ENCODE measurements at regions not wholly inside any gene's neighbourhood (a gene's known extent, or its start where the extent isn't known, plus 50 kb on each side); places are given as distances from the start of the nearest gene placed in this dataset.

DNA sequence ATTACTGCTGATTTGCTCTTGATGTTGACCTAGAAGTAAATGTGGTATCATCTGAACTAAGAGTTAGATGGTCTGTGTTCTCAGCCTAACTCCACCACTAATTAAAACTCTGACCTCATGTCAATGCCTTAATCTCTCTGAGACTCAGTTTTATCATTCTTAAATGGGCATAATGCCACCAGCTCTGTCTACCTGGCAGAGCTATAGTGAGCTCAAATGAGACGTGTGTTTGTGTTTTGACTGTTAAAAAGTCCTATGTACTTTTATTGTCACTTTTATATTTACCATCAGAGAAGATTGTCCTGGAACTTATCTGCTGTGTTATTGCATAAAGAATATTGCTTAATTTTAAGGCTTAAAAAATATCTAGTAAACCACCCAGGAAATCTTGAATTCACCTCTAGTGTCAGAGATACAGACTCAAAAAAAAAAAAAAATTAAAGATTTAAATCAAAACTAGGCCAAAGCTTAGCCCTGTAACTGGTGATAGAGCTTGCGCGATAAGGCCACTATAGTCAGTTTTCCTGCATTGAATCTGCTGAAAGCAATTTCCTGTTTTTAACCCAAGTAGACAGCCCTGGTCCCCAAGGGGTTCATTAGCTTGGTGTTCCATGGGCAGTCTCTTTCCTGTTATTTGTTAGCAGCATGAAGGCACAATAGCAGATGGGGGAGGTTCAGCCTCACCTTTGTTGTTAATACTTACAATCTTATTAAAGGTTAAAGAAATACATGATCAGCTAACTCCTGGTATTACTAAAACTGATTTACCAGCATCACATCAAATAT is 261.8 kb downstream of the ATP23 start:
- no peak for DNase-seq

DNA sequence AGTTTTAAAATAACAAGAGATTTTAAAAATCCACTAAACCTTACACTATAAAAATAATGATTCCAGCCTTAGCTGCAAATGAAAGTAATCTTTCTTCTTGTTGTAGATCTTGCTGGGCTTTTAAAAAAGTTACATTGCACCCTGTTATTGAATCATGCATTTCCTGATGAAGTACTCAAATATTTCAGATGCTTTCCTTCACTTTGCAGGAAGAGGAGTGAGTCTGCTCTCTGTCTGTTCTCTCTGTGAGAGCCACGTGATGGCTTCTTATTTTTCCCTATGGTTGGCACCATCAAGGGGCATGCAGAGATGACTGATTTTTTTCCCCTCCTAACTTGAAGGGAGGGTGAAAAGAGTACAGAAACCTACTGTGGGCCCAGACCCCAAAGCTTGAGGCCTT is 262.7 kb downstream of the ATP23 start:
- DNase-seq: no peak

DNA sequence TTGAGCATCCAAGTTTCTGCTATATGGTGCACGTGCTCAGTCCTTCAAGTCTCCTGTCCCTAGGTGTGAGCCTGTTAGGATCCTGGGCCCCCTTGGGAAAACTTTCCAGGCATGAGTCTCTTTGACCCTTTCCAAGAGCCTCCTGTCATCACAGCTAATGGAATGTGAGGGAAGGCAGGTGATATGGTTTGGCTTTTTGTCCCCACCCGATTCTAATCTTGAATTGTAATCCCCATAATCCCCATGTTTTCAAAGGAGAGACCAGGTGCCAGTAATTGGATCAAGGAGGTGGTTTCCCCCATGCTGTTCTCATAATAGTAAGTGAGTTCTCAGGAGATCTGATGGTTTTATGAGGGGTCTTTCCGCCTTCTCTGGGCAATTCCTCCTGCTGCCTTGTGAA is 265.5 kb downstream of the ATP23 start:
- DNase-seq: no peak

DNA sequence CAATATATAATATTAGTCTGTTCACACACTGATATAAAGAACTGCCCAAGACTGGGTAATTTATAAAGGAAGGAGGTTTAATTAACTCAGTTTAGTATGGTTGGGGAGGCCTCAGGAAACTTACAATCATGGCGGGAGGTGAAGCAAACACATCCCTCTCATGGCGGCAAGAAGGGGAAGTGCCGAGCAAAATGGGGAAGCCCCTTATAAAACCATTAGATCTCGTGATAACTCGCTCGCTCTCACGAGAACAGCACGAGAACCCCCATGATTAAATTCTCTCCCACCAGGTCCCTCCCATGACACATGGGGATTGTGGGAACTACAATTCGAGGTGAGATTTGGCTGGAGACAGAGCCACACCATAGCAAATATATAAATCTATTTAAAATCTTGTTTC is 269.8 kb downstream of the ATP23 start:
- DNase-seq: no peak

GRCh38 chr12:58217130-58217529 is 275.8 kb downstream of the ATP23 start:
- no peak for DNase-seq

DNA sequence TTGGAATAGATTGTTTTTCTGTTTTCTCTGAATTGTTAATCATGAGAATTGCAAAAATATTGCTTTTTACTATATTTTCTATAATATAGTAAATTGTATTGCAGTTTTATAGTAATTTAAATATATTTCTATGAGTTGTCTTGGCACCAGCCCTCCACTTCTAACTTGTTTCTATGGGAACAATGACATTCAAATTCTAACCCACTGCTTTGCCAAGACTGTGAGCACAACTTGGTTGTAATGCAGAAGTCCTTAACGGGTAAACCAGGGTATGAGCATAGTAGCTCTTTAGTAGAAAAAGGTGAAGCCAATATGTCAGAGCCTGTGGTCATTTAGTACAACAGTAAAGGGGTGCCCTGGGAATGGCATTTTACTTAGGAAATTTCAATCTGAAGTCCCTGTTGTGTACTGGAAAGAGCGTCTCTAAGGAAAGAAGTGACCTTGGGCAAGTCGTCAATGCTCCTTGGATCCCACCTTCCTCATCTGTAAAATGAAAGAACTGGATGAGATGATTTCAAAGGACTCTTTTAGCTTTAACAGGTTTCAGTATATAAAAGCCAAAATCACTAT is 283.3 kb downstream of the ATP23 start:
- DNase-seq: no peak

DNA sequence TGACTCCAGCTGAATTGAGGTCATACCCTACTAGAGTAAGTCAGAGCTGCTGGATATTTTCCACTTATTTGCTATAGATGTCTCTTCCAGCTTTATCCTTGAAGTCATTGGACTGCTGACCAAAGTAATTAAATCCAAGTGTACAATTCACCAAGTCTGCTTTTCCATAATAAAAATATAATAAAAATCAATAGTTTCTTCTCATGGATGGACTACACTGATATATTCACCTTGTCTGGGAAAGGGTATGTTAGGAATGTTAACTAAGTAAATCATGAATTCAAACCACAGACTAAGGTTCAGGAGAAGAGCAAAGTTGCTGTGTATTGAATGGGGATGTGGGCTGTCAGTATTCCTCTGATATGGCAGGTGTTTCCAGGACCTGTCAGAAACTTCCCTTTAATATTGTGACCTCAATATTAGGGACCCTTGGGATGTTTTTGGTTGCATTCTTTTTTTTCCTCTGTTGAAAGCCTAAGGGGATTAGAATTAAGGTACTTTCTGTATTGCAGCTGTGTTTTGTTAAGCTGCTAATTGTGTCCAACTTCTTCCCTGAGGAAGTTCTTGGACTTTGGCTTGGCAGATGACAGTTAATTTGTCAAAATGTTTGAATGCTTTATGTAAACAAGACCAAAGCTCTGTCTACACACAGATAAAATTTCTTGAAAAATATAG is 284.0 kb downstream of the ATP23 start:
- DNase-seq: no peak

- DNase-seq: no peak
Observed at GRCh38 chr12:58233886-58234285, 292.5 kb downstream of the ATP23 start.

DNA sequence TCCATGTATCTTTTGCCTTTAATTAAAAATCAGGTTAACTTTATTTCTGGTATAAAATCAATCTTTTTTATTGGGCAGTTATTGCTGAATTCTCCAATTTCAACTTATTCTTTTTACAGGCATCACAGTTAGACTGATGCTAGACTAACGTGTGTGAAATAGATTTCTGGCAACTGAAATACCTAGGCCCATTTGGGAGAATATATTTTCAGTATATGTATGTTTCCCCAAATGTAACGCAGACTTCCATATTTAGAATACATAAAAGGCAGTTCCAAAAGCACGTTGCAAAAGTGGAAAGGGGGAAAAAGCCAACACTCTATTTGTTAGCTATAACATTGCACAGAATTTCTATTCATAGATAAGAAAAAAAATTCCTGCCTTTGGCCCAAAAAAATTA is 297.0 kb downstream of the ATP23 start:
- DNase-seq: no peak

DNA sequence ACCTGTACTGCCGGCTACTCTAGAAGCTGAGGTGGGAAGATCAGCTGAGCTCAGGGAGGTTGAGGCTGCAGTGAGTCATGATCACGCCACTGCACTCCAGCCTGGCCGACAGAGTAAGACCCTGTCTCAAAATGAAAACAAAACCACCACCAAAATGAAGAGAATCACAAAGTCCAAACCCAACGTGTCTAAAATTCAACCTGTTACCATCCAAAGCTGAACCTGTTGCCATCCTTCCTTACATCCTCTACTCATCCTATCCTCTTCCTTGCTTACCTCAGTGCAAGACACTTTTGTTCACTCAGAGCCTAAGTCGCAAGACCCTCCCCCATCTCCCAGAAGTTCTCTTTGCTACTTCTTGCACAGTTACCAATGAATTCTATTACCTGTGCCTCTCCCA is 299.7 kb downstream of the ATP23 start:
- DNase-seq: no peak

DNA sequence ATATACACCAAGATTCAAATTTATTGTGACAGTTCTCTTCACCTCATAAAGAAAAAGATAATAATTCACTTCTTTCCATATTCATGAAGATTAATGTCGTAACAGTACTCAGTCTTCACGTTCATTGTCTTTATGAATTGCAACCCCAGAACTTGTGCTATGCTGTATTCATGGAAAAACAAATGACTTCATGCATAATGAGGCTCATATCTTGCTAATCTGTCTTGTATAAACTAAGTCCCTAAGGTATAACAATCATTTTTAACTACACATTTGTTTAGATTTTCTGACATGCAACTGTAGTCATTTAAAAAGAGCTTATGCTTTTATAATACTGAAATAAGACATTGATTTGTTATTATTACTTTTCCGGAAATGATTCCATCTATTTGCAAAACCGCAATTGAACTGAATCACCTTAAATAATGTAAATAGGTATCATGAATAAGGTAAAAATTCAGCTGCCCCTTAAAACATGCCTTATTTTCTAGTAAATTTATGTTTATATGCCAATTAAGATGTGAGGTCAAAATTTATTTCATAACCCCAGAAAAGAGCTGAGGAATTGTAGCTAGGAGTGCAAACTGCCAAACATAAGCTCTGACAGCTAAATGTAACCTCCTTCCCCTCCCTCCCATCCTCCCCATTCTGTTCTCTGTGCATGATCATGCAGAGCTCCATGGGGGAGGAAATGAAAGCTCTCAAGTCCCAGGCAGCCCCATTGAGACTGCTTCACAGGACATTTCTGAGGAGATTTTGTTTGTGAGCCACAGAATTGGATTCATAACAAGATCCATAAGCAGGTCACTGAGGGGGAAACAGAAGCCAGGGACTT is 301.6 kb downstream of the ATP23 start:
- DNase-seq: no peak

GRCh38 chr12:58247633-58248032 is 306.3 kb downstream of the ATP23 start:
- DNase-seq: no peak

- no peak for DNase-seq
Observed at GRCh38 chr12:58248599-58248998, 307.2 kb downstream of the ATP23 start.

GRCh38 chr12:58249610-58250009 is 308.2 kb downstream of the ATP23 start:
- no peak for DNase-seq

DNA sequence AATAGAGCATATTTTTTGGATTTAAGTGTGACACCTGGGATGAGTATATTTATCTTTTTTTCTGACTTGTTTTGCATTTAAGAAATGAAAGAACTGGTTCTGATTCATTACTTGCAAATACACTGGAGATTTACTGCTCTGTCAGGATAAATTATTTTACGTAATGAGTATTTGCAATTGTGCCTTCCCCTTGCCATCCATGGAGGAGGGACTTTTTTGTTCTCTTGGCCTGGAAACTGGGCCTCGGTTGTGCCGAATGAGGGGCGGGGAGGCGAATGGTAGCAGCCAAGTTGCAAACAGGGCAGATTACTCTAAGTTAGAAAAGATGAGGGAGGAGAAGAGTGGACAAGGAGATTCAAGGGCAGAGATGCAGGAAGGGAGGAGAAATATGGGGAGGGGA is 308.7 kb downstream of the ATP23 start:
- no peak for DNase-seq

DNA sequence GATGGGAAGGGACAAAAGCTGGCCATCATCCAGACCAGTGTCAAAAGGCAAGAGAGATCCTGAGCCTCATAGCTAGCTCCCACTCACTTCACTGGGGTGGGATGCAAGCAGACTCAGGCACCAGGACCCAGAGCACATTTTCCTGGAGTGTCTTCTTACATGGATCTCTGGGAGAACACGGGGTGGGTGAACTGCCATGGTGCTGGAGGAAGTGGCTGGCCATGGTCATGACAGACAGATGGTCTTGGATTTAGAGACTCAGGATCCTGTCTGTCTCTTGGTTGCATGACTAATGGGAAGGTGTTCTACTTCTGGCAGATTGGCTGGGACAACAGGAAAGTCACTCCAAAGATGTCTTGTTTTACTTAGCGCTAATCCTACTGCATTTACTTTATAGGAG is 311.5 kb downstream of the ATP23 start:
- DNase-seq: no peak

DNA sequence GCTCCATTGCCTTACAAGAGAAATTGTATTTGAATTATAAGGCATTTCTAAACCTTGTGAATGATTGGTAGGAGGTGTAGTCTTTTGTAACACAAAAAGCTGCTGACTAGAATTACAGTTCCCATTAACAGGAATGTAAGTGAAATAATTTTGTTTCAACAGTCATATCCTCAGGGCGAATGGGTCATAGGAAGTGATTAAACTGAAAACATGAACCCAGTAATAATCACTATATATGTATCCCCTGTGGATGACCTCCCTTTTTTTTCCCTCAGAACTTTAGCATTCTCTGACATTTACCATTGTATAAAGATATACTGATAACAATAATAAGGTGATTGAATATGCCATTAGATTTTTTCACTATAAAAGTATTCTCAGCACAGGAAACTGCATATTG is 312.3 kb downstream of the ATP23 start:
- no peak for DNase-seq

GRCh38 chr12:58254463-58255100 is 313.2 kb downstream of the ATP23 start:
- DNase-seq: no peak

- no peak for DNase-seq
Observed at GRCh38 chr12:58262796-58263195, 321.4 kb downstream of the ATP23 start.

GRCh38 chr12:58263816-58264215 is 322.4 kb downstream of the ATP23 start:
- no peak for DNase-seq

GRCh38 chr12:58268069-58268468 is 326.7 kb downstream of the ATP23 start:
- DNase-seq: no peak

- no peak for DNase-seq
Observed at GRCh38 chr12:58269476-58269875, 328.1 kb downstream of the ATP23 start.

Data from NCI-H2227 treated with DMSO at 0.1 percent for 48 hours (cell line).